Fibroblast of villous mesenchyme (primary cell): ENCODE measurements at regions not wholly inside any gene's neighbourhood (a gene's known extent, or its start where the extent isn't known, plus 50 kb on each side); places are given as distances from the start of the nearest gene placed in this dataset.

Source experiments
- DNase-seq: peaks from one replicate; pipeline ENCODE4 v3.0.0-alpha.2; 2010; ENCODE audit warnings: low read depth
- H3K4me3 ChIP-seq: 2 replicates; pipeline ENCODE4 v1.5.1; 2011; ENCODE audit warnings: low read depth, mild to moderate bottlenecking, low read length
- TF ChIP-seq, protein P1 (sequence below): IDR thresholded peaks from 2 replicates; pipeline ENCODE4 v1.5.1; 2012; ENCODE audit warnings: low read depth, mild to moderate bottlenecking, low read length; ENCODE audit not compliant: insufficient read depth

DNA sequence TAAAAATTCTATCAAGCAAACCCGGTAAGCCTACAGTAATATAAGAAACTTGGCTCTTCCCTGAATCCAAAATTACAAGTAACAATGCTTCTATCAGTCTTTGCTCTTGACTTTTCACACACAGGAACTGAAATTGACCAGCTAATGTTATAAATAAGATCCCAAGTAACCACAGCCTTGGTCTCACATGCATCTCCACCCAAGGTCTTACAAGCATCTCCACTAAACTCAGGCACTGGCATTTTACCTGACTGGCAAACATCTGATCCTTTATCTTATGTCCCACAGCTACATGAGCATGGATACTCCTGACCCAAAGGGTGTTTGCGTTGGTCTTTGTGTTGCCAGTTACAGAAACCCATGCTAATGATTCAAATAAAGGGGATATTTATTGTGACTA, 302.3 kb upstream of the EPHA4 start:
- no peak for DNase-seq
- H3K4me3 ChIP-seq: no peak overlapping the region
- TF ChIP-seq, protein P1, sequence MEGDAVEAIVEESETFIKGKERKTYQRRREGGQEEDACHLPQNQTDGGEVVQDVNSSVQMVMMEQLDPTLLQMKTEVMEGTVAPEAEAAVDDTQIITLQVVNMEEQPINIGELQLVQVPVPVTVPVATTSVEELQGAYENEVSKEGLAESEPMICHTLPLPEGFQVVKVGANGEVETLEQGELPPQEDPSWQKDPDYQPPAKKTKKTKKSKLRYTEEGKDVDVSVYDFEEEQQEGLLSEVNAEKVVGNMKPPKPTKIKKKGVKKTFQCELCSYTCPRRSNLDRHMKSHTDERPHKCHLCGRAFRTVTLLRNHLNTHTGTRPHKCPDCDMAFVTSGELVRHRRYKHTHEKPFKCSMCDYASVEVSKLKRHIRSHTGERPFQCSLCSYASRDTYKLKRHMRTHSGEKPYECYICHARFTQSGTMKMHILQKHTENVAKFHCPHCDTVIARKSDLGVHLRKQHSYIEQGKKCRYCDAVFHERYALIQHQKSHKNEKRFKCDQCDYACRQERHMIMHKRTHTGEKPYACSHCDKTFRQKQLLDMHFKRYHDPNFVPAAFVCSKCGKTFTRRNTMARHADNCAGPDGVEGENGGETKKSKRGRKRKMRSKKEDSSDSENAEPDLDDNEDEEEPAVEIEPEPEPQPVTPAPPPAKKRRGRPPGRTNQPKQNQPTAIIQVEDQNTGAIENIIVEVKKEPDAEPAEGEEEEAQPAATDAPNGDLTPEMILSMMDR: no peak

DNA sequence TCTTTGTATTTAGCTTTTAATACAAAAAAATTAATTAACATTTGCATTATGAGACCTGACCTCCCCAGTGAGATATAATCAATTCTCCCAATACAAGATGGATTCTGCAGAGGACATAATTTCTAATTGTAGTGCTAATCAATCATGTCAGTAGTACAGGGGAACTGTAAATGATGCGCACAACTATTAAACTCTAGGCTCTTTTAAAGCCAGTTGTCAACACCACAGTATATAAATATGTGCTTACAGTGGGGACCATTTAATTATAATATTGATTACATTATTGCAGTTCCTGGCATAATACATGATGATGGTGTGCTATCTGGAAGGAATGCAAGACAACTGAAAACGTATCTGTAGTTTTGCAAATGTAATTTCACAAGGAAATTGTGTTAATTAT, 285.6 kb upstream of the EPHA4 start:
- H3K4me3 ChIP-seq: no peak overlapping the region
- TF ChIP-seq, protein P1: no peak
- DNase-seq: no peak

DNA sequence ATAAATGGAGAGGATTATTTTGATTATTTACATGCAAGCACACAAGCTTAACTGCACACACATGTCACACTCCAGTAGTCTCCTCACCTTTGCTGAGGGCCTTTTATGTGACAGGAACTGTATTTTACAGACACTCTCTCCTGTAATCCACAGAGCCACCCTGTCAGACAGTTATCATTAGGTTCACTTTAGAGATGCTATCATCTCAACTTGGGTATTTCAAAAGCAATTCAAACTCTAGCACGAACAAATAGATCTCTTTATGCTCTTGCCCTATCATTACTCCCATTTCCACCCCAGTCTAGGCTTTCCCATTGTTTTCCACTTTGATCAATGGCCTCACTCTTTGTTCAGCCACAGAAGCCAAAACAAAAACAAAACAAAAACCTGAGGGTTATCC, 281.2 kb upstream of the EPHA4 start:
- DNase-seq: no peak
- H3K4me3 ChIP-seq: no peak overlapping the region
- TF ChIP-seq, protein P1: no peak

DNA sequence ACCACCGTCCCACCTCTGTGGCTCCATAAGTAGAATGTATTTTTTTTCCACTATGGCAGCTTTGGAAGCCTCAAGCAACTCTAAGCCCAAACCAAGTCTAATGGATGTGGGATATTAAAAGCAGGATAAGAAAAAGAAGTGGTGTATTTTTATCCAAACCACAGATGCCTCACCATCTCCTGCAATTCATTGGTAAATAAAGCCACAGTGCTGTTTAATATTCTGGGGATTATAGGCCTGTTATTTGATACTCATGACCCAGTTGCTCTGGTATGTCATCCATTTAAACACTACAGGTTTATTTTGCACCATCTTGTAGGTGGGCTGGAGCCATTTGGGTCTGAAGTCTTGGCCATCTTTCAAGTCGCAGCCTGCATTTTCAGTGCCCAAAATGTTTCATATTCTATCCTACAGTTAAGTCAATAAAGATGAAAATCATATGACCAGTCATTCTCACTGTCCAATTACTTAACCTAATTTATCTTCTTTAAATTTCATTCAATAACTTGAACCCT, 279.5 kb upstream of the EPHA4 start:
- H3K4me3 ChIP-seq: no peak overlapping the region
- TF ChIP-seq, protein P1: no peak
- no peak for DNase-seq

DNA sequence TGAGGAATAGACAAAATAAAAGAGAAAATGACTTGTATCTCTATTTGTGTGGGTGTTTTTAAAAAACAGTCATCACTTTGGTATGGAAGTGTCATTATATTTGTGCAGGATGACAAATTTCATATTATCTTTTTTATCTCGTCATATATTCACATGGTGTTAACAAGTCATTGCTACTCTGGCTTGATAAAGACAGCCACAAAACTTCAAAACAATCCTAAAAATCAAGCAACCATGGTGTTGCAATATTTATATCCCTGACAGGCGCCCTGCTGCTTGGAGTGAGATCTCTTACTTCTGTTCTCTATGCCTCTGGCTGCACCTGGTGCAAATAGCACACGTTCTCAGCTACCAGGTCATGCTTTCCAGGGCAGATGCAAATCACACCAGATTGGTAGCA, 278.0 kb upstream of the EPHA4 start:
- TF ChIP-seq, protein P1: no peak
- H3K4me3 ChIP-seq: no peak overlapping the region
- DNase-seq: no peak

DNA sequence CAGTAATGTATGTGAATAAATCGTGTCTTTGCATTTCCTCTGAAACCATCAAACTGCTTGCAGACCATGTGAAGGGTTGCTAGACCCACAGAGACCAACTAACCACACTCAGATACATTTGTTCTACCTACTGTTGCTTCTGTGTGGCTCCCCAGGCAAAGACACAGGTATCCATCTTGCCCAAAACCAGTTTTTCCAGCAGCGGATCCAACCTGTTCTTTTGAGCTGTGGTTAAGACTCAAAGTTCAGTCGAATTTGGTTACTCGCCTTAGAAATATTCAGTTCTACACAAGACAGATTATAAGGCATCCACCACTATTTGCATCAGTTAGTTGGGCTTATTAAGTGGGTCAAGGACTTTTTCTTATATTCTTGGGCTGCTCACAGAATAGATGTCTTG, 276.2 kb upstream of the EPHA4 start:
- DNase-seq: no peak
- TF ChIP-seq, protein P1: no peak
- no peak overlapping the region for H3K4me3 ChIP-seq

DNA sequence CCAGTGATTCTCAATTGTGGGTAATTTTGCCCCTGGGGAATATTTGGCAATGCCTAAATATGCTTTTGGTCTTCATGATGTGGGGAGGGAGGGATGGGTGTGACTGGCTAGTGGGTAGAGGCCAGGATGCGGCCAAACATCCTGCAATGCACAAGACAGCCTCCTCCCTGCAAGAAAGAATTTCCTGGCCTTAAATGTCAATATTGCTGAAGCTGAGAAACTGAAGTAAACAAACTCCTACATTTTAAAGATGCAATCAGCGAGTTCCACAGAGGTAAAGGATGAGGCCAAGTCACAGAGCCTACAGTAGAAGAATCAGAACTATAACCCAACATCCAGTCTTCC, 272.9 kb upstream of the EPHA4 start:
- no peak for DNase-seq
- no peak overlapping the region for H3K4me3 ChIP-seq
- TF ChIP-seq, protein P1: no peak
